ENCODE measurements at regions not wholly inside any gene's neighbourhood (a gene's known extent, or its start where the extent isn't known, plus 50 kb on each side); places are given as distances from the start of the nearest gene placed in this dataset.

DNA sequence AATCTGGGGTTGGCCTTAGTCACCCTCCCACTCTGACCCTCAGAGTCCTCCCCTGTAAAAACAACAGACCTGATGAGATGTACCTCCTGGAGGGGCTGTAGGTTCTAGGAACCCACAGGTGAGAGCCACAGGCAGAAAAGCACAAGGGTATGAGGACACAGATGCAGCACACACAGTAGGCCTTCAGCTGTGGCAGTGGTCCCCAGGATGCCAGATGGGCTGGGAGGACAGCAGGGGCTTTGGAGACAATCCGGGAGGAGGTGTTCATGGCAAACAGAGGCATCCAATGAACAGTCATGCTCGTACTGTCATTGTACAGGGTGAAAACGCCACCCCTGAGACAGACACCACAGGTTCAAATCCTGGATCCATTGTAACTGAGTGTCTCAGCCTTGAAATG, 463.1 kb downstream of the MATN1 start:
- no peak for DNase-seq

DNA sequence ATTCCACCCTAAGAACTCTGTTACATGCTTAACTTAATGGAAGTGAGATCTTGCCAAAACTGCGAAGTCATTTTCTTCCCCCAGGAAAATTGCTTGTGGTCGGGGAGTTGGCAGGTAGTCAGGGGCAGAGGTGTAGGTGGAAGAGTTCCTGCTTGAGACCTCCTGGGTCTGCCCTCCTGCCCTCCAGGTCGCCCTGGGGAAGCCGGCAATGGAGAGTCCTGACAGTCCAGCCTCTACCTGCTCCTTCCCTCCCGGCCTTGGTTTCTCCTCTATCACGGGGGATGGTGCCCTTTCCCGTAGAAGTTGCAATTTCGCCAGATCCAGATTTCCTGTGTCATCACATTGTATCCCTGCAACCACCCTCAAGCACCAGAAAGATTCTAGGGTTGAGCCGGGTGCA, 463.8 kb downstream of the MATN1 start:
- no peak for DNase-seq

DNA sequence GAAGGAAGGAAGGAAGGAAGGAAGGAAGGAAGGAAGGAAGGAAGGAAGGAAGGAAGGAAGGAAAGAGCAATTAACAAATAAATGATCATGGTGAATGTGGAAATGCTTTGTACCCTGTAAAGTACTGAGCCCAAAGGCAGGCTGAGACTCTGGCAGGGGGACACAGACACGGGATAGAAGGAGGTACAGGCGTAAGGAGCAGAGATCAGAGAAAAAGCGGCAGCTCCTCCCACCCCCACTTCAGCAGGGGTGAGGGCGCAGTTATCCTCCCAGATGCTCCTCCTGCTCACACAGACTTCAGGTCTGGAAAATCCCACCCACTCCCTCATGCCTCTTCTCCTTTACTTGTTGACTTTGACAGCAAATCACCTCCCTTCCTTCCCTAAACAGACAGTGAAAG, 464.5 kb downstream of the MATN1 start:
- no peak for DNase-seq

DNA sequence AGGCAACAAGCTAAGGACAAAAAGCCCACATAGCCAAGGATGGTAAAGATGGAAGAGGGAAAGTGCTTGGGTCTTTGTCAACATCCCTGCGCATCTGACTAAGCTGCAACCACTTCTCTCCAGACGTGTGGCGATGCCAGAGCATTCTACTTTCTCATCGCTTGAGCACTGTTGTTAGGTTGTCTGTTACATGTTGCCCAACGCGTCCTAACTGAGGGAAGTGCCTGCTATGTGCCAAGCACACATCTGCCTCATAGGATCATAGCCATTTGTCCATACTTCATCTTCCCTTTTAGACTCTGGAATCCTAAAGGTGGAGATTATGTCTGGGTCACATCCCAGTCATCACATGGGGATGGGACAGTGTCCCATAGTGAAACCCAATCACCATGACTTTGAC, 464.9 kb downstream of the MATN1 start:
- DNase-seq = no peak

DNA sequence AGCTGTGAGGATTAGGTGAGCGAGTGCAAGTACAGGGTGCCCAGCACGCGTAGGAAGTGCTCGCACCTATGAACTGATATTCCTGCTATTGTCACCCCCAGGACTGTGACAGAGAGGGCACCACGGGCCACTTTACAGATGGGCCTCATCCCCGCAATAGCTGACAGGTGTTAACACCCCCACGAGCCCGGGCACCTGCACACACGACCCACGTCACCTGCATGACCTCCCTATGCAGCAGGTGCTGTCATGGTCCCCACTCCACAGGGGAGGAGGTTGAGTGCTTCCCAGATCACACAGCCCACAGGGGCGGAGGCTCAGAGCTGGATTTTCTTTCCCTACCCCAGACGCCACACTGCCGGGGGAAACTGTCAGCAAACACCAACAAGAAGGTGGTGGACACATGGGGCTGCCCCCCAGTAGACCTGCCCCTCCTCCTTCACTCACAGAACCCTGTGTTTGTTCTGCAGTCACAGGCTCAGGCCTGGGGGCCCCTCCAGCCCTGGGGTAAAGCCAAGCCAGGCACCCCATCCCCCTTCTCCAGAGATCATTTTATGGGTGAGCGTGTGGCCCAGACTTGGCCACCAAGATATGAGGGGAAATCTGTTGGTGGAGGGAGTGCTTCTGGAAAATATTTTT, 465.5 kb downstream of the MATN1 start:
- DNase-seq = no peak

DNA sequence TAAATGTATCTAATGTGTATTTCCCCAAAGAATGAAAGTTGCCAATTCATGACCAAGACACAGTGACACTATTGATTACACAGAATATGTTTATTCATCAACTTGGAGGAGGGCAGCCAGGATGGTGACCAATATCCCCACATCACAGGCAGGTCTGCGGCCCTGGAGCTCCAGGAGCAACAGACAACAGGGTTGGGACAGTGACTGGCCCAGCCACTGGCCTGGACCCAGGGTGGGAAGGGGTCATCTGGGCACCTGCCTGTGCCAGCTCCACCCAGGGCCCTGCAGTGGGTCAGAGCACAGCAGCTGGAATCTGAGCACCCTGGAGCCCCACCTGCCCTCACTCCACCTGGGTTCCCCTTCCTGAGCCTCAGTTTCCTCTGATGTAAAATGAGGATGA, 466.1 kb downstream of the MATN1 start:
- no peak for DNase-seq

DNA sequence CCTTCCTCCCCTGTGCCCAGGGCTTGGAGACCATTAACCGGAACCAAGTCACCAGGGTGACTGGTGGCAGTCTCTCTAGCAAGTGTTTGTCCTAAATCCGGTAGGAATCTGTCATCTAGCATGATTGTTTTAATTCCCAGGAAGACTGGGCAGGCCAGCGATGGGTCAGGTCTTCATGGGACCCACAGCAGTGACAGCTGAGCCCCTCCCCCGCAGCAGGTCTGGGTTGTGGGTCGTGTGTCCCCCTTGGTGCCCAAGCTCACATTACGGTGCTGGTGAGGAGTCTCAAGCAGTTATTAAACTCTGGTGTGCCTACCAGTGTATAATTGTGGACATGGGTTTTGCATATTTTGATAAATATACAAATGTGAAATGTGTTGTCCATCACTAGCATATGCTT, 466.5 kb downstream of the MATN1 start:
- no peak for DNase-seq

DNA sequence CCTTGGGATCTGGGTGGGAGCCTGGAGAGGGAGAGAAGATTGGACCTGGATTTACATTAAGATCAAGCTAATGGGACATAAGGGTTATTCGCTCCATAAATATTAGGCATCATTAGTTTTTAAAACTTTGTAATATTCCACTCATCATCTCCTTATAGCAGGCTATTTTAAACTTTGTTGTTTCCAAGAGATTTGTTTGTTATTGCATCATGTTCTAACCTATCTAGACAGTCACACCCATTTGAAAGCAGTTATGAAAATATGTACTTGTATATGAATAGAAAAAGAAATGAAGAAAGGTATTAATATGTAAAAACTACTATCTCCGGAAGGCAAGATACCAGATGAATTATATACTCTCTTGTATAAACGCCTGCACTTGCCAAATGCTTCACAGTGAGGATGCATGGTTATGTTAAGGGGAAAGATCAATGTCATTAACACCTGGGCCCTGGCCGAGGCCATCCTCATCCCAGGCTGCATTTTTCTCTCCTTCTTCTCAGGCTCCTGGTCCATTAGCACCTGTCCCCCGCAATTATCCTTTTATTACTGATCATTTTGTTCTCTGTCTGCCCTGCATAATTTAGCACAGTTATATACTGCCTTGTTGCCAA, 468.2 kb downstream of the MATN1 start:
- DNase-seq = no peak

DNA sequence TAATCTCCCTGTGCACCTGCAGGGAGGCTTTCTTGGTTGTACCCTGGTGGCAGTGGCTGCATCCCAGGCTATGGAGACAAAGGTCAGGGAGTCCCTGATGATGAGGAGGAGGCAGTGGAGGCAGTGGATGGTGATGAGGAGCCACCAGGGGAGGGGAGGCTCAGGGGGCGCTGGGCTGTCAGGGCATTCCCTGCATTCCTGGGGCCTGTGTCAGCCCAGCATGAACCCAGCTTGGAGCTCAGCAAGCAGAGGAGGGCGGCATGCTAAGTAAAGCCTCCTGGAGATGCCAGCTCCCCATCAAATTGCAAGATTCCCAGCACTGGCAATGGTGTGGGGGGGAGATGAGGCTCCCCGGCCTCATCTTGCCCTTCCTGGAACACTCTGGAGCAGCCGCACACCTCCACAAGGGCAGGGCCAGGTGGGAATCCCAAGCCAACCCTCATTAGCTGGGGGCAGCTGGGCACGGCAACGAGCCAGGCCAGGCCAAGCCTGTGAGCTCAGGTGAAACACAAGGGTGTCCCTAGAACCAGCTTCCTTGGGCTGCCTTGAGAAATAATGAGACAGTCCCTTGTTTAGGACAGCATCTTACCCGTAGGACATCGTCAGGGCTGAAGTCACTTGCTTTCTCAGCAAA, 469.5 kb downstream of the MATN1 start:
- no peak for DNase-seq

DNA sequence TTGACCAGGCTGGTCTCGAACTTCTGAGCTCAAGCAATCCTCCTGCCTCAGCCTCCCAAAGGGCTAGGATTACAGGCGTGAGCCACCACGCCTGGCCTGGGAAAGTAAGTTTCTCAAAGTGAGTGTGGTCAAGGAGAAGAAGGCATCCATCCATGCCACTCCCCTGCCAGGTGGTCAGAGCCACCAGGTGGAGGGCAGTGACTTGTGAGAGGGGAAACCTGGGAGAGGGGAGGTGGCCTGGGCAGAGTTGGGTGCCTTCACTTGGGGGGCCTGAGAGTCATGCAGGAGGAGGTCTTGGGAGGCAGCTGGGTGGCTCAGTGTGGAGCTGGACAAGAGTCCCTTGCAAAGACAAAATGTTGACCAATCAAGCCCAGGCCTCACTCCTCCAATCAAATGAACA, 470.0 kb downstream of the MATN1 start:
- no peak for DNase-seq

DNA sequence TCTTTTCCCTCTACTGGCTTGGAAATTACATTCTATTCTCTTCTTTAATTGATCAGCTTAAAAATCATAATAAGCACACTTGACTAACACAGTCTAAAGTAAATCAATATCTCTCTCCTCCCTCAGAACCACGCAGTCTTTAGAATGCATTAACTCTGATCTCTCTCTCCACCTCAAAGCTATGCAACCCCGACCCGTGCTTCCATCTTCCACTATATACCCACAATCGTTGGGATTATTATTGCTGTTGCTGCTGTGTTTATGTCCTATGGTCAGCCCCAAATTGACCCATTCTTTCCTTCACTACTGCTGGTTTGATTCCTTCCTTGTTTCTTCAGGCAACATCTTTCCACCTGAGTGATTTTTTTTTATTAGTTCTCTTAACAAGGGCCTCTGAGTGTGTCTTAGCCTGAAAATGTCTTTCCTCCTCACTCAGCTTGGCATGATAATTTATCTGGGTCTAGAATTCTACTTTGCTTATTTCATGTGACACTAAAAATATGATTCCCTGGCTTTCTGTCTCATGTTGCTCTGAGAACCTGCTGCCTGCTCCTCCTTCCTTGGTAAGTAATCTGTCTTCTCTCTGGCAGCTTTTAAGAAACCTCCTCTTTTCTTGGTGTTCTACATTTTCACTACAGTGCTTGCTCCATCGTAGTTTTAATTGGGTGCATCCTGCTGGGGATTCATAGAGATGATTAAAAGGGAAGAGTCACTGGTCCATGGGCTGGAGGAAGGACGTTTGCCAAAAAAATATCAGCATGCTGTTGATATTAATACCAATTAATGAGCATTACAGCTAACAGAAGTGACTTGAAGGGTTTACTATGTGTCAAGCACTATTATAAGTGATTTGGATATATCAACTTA, 472.2 kb downstream of the MATN1 start:
- no peak for DNase-seq

DNA sequence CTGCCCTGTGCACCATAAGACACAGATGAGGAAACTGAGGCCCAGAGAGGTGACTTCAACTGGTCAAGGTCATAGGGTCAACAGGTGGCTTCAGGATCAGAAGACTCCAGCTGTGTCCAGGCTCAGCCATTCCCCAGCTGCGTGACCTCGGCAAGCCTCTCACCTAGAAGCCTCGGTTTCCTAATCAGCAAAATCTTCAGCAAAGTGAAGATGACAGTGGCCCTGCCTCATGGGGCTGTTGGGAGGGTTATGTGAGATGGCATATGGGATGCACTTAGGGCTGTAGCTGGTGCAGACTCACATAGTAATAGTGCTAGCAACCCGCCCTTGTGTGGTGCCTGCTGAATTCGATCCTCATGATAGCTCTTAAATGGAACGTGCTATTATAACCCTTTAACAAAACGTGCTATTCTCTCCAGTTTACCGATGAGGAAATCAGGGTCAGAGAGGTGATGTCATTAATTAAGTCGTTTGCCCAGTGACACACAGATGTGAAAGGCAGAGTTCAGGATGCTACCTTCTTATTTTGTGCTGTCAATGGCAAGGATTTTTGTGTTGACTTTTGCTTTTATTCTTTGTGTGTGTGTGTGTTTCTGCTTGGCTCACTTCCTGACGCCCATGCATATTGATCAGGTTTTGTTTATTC, 472.9 kb downstream of the MATN1 start:
- DNase-seq = no peak

DNA sequence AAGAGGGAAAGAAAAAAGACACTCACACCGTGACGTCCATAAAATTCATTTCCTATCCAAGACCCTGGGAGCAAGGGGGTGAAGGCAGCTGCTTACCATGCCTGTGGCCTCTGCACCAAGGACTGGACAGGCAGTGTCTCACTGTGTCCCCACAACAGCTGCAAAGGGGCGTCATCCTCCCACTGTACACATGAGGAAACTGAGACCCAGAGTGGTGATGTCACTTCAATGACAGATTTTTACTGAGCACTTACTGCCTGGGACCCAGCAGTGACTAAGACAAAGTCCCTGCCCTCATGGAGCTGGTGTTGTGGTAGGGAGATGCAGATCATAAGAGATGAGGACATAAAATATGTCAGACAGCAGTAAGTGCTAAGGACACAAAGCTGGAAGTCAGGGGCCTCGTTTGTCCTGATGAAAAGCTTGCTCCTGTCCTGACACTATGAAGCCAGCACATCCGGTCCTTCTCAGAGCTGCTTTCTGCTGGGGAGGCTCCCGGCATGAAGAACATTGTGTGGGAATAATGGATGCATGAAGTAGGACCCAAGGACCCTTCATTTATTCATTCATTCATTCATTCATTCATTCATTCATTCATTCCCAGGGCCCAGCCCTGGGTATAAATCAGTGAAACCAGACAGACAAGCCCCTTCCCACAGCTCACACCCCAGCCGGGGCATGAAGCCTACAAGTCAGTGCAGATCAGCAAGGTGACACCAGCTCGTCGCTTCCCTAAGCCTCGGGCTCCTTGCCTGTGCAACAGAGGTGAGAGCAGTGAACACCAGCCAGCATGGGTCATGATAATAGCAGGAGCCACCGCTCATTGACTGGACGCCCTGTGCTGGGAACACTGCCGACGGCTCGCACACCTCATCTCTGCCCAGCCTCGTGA, 473.7 kb downstream of the MATN1 start:
- DNase-seq = no peak

DNA sequence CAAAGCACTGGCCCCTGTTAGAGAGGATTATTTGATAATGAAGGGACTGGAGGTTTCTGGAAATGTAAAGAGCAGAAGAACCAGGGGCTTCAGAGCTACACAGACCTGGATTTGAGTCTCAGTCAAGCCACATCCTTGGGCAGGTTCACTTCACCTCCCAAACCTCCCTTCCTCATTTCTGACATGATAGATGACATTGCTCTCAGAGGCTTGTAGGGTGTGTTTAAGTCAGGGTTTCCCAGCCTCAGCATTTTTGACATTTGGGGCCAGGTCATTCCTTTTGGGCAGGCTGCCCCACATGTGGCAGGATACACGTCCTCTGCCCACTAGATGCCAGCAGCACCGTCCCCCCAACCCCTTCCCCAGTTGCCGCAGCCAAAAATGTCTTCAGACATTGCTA, 474.6 kb downstream of the MATN1 start:
- no peak for DNase-seq

DNA sequence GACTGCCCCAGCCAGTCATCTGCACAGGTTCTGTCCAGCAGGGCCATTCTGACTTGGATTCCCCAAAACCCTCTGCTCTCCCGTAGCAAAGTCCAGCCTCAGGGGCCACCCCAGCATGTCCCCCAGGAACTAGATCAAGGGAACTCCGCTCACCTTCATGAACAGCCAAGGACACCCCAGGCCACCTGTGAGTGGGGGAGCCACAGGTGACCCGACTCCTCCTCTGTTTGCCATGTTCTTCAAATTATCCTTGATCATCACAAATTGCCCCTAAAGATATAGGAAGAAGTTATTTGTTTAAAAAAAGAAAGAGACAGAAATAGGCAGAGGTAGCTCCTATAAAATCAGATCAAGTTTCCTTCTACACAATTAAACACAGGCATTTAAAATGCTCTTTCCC, 475.0 kb downstream of the MATN1 start:
- no peak for DNase-seq

DNA sequence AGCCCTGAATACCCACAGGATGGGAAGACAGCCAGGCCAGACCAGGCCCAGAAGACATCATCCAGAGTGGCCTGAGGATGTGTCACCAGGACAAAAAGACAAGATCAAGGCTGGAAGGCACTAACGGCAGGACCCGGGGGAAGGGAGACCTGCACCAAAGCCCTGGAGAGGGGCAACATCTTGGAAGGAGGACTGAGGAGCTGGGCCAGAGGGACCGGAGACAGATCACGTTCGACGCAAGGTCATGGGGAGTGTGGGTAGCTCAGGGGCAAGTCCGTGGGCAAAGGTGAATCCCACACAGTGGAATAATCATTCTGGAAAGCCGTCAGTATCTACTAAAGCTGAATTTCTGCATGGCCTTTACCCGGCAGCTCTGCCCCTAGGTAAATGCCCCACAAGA, 478.6 kb downstream of the MATN1 start:
- DNase-seq = no peak

DNA sequence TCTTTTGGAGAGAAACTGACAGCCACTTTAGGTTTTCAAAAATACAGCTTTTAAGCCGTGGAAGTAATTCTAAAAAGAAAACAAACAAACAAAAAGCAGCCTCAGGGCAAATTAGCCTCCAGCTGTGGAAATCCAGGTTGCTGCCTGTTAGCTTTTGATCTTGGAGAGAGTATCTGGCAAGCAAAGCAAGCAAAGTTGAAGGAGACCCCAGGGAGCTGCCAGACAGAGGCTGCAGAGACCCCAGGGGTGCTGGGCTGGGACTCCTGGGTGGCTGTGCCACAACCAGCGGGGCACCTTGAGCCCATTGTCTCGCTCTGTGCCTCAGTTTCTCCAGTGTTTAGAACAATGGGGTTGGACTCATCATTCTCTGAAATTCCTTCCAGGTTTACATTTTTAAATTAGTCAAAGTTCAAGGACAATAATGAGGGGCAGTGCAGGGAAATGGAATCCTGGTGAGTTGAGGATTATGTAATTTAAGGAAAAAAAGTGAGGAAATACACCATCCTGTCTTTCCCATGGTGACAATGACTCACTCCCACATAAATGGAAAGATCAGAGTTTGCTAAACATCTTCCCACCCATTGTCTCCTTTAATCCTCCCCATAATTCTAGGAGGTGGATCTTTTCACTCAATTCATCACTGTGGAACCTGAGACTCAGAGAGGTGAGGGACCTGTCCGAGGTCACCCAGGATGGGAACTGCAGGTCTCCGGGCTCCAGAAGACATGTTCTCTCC, 480.5 kb downstream of the MATN1 start:
- DNase-seq = no peak

DNA sequence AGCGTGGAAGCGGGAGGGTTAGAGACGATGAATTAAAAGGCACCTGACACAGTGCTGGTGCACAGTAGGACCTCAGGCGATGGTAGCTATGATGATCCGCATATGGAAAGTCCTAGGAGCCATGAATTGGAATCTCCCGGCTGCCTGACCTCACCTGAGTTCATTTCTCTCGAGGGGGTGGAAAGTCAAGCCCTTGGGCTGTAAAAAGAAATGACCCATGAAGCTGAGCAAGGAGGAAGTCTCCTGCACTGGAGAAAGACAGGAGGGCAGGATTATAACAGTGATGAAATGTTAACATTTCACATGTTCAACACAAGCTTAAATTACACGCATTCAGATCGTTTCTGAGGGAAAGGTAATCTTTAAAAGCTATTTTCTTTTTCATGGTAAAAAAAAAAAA, 481.2 kb downstream of the MATN1 start:
- DNase-seq = no peak

DNA sequence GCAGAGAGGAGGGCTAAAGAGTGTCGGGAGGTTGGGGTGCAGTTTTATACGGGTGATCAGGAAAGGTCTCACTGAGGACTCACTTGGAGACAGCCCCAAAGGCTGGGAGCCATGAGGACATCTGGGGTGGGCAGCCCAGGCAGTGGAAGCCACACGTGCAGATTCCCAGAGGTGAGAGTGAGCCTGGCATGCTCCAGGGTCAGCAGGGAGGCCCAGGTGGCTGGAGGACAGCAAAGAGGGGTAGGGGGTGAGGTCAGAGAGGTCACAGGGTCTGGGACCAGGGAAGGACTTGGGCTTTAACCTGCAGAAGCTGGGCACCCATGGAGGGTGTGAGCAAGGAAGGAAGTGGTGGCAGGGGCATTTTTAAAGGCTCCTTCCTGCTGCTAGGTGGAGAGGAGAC, 481.7 kb downstream of the MATN1 start:
- DNase-seq = no peak

DNA sequence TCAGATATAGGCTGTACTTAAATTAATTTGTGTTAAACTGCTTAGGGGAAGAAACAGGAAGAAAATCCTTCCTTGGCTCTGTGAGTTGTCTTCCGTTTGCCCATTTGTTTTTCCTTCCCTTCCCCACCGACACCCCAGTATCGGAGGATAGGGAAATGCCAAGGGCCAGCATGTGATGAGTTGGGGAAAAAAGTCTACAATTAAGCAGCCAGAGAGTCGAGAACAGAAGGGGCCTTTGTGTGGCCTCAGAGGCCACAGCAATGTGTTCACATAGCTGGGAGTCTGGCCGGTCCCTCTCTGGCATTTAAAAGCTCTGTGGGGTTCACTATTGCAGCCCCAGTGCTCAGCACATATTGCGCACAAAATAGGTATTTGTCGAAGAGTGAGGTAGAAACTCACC, 489.3 kb downstream of the MATN1 start:
- no peak for DNase-seq

DNA sequence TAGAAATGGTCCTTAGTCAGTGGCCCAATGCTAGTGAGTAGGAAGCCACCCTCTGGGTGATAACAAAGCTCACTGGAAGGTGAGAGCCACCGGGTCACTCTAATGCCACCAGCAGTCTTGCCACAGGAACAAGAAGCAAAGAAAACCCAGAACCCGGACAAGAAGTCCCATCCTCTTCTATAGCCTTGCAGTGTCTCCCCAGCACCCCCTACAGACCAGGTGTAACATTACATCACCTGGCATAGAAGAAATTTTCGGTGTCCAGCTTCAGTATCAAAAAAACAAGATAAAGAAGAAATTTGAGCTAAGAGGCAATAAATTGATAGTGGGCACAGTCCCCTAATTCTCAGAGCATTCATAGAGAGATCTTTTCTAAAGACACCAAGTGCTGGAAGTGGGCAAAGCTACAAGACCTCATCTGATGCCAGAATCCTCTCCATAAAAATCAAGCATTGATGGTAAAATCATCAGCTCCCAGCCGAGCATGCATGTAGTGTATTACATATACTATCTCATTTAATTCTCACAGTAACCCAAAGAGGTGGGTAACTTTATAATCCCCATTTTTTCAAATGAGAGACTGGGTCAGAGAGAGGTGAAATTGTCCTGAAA, 491.0 kb downstream of the MATN1 start:
- no peak for DNase-seq

Measured in bone marrow (tissue), 2 donors.